ENCODE measurements at regions not wholly inside any gene's neighbourhood (a gene's known extent, or its start where the extent isn't known, plus 50 kb on each side); places are given as distances from the start of the nearest gene placed in this dataset.

DNA sequence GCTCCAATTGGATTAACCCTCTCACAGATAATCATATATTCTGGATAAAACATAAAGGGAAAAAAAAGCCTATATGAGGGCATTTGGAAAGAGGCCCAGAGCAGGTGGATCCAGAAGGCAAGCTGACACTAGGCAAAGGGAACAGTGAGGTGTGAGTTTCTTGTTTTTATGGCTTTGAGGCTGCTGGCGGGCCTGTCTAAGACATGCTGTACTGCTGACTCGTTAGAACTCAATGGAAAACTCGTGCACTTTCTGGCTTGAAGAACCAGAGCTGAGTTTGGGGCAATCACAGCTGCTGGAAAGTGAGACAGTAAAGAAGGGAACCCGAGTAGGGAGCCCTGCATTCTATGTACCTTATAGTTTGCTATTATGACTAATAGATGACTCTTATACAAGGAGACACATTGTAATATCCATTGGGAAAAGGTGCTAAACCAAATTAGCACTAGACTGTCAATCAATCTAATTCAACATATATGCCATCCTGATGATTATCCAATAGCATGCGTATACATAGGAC, 637.1 kb downstream of the GATA3 start:
- TF ChIP-seq, protein P1, sequence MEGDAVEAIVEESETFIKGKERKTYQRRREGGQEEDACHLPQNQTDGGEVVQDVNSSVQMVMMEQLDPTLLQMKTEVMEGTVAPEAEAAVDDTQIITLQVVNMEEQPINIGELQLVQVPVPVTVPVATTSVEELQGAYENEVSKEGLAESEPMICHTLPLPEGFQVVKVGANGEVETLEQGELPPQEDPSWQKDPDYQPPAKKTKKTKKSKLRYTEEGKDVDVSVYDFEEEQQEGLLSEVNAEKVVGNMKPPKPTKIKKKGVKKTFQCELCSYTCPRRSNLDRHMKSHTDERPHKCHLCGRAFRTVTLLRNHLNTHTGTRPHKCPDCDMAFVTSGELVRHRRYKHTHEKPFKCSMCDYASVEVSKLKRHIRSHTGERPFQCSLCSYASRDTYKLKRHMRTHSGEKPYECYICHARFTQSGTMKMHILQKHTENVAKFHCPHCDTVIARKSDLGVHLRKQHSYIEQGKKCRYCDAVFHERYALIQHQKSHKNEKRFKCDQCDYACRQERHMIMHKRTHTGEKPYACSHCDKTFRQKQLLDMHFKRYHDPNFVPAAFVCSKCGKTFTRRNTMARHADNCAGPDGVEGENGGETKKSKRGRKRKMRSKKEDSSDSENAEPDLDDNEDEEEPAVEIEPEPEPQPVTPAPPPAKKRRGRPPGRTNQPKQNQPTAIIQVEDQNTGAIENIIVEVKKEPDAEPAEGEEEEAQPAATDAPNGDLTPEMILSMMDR (IDR thresholded peaks at IDR 0.05; ENCODE audit: low read length): no peak
- TF ChIP-seq EZH2 (IDR thresholded peaks at IDR 0.05; ENCODE audit: borderline replicate concordance, low read length): no peak
